SK-N-SH (cell line): ENCODE measurements at regions not wholly inside any gene's neighbourhood (a gene's known extent, or its start where the extent isn't known, plus 50 kb on each side); places are given as distances from the start of the nearest gene placed in this dataset.

Experiments used
- CTCF ChIA-PET: fragments of 300-600, 350-600 bp; formaldehyde crosslinking; extraction: SDS; loops from one replicate; lab custom pipeline; 2021; lab: Yijun Ruan, JAX
- POLR2A ChIA-PET: fragments of 350-600 bp; sonication (Branson Sonifier 250); formaldehyde crosslinking; extraction: SDS; loops from one replicate; lab custom pipeline; 2020; ENCODE audit warnings: antibody characterized with exemption, inconsistent platforms; lab: Yijun Ruan, JAX
- DNase-seq: peaks from one replicate; pipeline ENCODE4 v3.0.0; 2012
- H2AFZ ChIP-seq: fragments of 200-600 bp; sonication (generic); 2 replicates; pipeline ENCODE4 v1.8.1; 2016; ENCODE audit warnings: antibody characterized with exemption, mild to moderate bottlenecking, low read depth
- H3F3A ChIP-seq: fragments of 200-600 bp; sonication (generic); replicated peaks from 2 replicates; pipeline ENCODE3; 2016; ENCODE audit warnings: antibody characterized with exemption, mild to moderate bottlenecking; ENCODE audit not compliant: insufficient read depth
- H3K27ac ChIP-seq, 2 experiments: fragments of 200-500 bp in 1 of 2; fragments of 200-600 bp in 1 of 2; sonication (Bioruptor generic) in 1 of 2; sonication (generic), shearing (Covaris generic) in 1 of 2; 2 replicates each; pipeline versions ENCODE4 v1.5.1 to v1.6.1; 2014 to 2016; ENCODE audit warnings: low read depth in 2 of 2, inconsistent platforms in 1 of 2, low read length in 1 of 2, mild to moderate bottlenecking in 1 of 2, mixed read lengths in 1 of 2
- H3K27me3 ChIP-seq: fragments of 200-600 bp; sonication (generic), shearing (Covaris generic); 2 replicates; pipeline ENCODE4 v1.6.1; 2016; ENCODE audit warnings: mixed run types; ENCODE audit not compliant: insufficient read depth
- H3K36me3 ChIP-seq, 2 experiments: fragments of 200-500 bp in 1 of 2; fragments of 200-600 bp in 1 of 2; sonication (Bioruptor generic) in 1 of 2; sonication (generic) in 1 of 2; replicated peaks in 1 of 2; 2 replicates each; pipeline versions ENCODE3 to v1.5.1; 2014 to 2016; ENCODE audit warnings: low read length in 1 of 2, mild to moderate bottlenecking in 1 of 2; ENCODE audit not compliant: insufficient read depth in 2 of 2, control insufficient read depth in 1 of 2
- H3K4me1 ChIP-seq, 2 experiments: fragments of 200-500 bp in 1 of 2; fragments of 200-600 bp in 1 of 2; sonication (Bioruptor generic) in 1 of 2; sonication (generic), shearing (Covaris generic) in 1 of 2; 2 replicates each; pipeline versions ENCODE4 v1.5.1 to v1.6.1; 2014 to 2016; ENCODE audit warnings: low read depth in 1 of 2, low read length in 1 of 2, mixed run types in 1 of 2; ENCODE audit not compliant: insufficient read depth in 2 of 2, control insufficient read depth in 1 of 2
- H3K4me2 ChIP-seq: fragments of 200-600 bp; sonication (generic), shearing (Covaris generic); 2 replicates; pipeline ENCODE4 v1.6.1; 2017; ENCODE audit warnings: mixed run types
- H3K4me3 ChIP-seq, 2 experiments: fragments of 200-500 bp in 1 of 2; fragments of 200-600 bp in 1 of 2; sonication (Bioruptor generic) in 1 of 2; sonication (generic), shearing (Covaris generic) in 1 of 2; 2 replicates each; pipeline versions ENCODE4 v1.5.1 to v1.8.1; 2014 to 2016; ENCODE audit warnings: low read depth in 2 of 2, inconsistent platforms in 1 of 2, low read length in 1 of 2, mild to moderate bottlenecking in 1 of 2, mixed read lengths in 1 of 2, moderate library complexity in 1 of 2
- H3K79me2 ChIP-seq: fragments of 200-600 bp; sonication (generic); 2 replicates; pipeline ENCODE4 v1.8.1; 2017; ENCODE audit warnings: mild to moderate bottlenecking; ENCODE audit not compliant: insufficient read depth
- H3K9ac ChIP-seq: fragments of 200-600 bp; sonication (generic); 2 replicates; pipeline ENCODE4 v1.6.1; 2017; ENCODE audit warnings: mixed run types
- H3K9me2 ChIP-seq: fragments of 200-600 bp; sonication (generic); 2 replicates; pipeline ENCODE4 v1.6.1; 2017; ENCODE audit warnings: mixed run types
- H3K9me3 ChIP-seq: fragments of 200-600 bp; sonication (generic); 2 replicates; pipeline ENCODE4 v1.6.1; 2017; ENCODE audit warnings: mixed run types, mild to moderate bottlenecking, moderate library complexity
- H4K20me1 ChIP-seq: fragments of 200-600 bp; sonication (generic); 2 replicates; pipeline ENCODE4 v1.6.1; 2017; ENCODE audit warnings: mild to moderate bottlenecking, mixed run types; ENCODE audit not compliant: insufficient read depth
- ELF1 ChIP-seq: IDR thresholded peaks from 2 replicates; pipeline ENCODE4 v1.4.0; 2012
- EP300 ChIP-seq, 2 experiments: IDR thresholded peaks; 2 replicates each; pipeline versions ENCODE4 v1.4.0 to v1.6.1; 2012; ENCODE audit warnings: borderline replicate concordance in 1 of 2, low read depth in 1 of 2, low read length in 1 of 2
- EZH2phosphoT487 ChIP-seq: fragments of 200-600 bp; sonication (generic); IDR thresholded peaks from 2 replicates; pipeline ENCODE4 v1.6.1; 2017; ENCODE audit warnings: low read depth, mixed run types, mild to moderate bottlenecking, antibody characterized with exemption, moderate library complexity, borderline replicate concordance
- FOXM1 ChIP-seq: IDR thresholded peaks from 2 replicates; pipeline ENCODE4 v1.4.0; 2012; ENCODE audit warnings: low read depth, mild to moderate bottlenecking
- JUND ChIP-seq: IDR thresholded peaks from 2 replicates; pipeline ENCODE4 v1.4.0; 2012
- MAX ChIP-seq: IDR thresholded peaks from 2 replicates; pipeline ENCODE4 v1.4.0; 2012; ENCODE audit warnings: low read depth
- MEF2A ChIP-seq: IDR thresholded peaks from 2 replicates; pipeline ENCODE4 v1.4.0; 2012; ENCODE audit warnings: low read depth, borderline replicate concordance
- MXI1 ChIP-seq: IDR thresholded peaks from 2 replicates; pipeline ENCODE4 v1.6.1; 2012; ENCODE audit warnings: mild to moderate bottlenecking, low read depth, low read length, improper control_type of control experiment
- NFIC ChIP-seq: IDR thresholded peaks from 2 replicates; pipeline ENCODE4 v1.4.0; 2012; ENCODE audit warnings: borderline replicate concordance
- NRF1 ChIP-seq: IDR thresholded peaks from 2 replicates; pipeline ENCODE4 v1.6.1; 2012; ENCODE audit warnings: low read depth, mild to moderate bottlenecking, low read length
- POLR2AphosphoS5 ChIP-seq: IDR thresholded peaks from 2 replicates; pipeline ENCODE4 v1.6.1; 2012; ENCODE audit warnings: low read depth, low read length
- RCOR1 ChIP-seq: fragments of 150-350 bp; IDR thresholded peaks from 2 replicates; pipeline ENCODE4 v1.6.1; 2017; ENCODE audit warnings: antibody characterized with exemption, low read length
- RXRA ChIP-seq: IDR thresholded peaks from 2 replicates; pipeline ENCODE4 v1.4.0; 2012; ENCODE audit warnings: low read depth, mild to moderate bottlenecking, borderline replicate concordance
- SMC3 ChIP-seq: IDR thresholded peaks from 2 replicates; pipeline ENCODE4 v1.6.1; 2012; ENCODE audit warnings: low read depth, low read length, improper control_type of control experiment
- TAF1 ChIP-seq: IDR thresholded peaks from 2 replicates; pipeline ENCODE4 v1.6.1; 2012; ENCODE audit warnings: low read depth, mild to moderate bottlenecking, low read length, moderate library complexity, borderline replicate concordance
- TCF12 ChIP-seq: IDR thresholded peaks from 2 replicates; pipeline ENCODE4 v1.4.0; 2012
- USF2 ChIP-seq: fragments of 150-350 bp; IDR thresholded peaks from 2 replicates; pipeline ENCODE4 v1.6.1; 2017; ENCODE audit warnings: antibody characterized with exemption, low read length, low read depth, borderline replicate concordance
- YY1 ChIP-seq: IDR thresholded peaks from 2 replicates; pipeline ENCODE4 v1.4.0; 2012; ENCODE audit warnings: low read depth, mild to moderate bottlenecking
- WGBS: methylation state at CpG from one replicate; pipeline ENCODE4 v1.1.6; 2017; ENCODE audit warnings: low lambda C conversion rate; 5-methylcytosine and 5-hydroxymethylcytosine counted together
- TF ChIP-seq, protein P1 (sequence below): IDR thresholded peaks from 2 replicates; pipeline ENCODE4 v1.4.0; 2012; ENCODE audit warnings: low read depth, borderline replicate concordance
- TF ChIP-seq, protein P2 (sequence below): IDR thresholded peaks from 2 replicates; pipeline ENCODE4 v1.6.1; 2012; ENCODE audit warnings: mild to moderate bottlenecking, low read depth, low read length, moderate library complexity

DNA sequence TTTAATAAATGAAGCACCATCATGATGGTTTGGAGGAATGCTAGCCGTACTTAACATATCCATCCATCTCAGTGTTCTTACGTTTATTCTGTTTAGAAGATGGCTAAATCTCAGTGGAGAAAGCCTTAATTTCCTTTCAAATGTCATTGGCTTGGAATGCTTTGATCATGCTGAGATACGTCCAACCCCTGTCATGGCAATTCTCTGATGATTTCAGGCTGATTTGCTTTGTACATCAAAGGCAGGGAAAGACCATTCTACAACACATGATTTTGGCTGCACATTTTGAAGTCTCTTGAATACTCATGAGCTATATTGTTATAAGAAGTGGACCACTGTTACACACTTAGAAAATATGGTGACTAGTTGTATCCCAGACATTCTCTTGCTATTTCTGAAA, 1048.4 kb downstream of the MAT2B start:
- Histone ChIP-seq H3K27ac (no peak overlapping the region), H2AFZ (no peak overlapping the region), H3K9me2 (no peaks in the 10 kb centered on the region), H3K27me3 (no peaks in the 10 kb centered on the region), H4K20me1 (no peaks in the 10 kb centered on the region), H3K79me2 (no peaks in the 10 kb centered on the region), H3K4me2 (no peak overlapping the region), H3K4me3 (no peak overlapping the region), H3F3A (no peaks in the 10 kb centered on the region), H3K9me3 (no peaks in the 10 kb centered on the region), H3K4me1 (no peaks in the 10 kb centered on the region), H3K36me3 (no peaks in the 10 kb centered on the region), H3K9ac (no peak overlapping the region)
- no peak for DNase-seq
- POLR2A ChIA-PET, result no interaction called here
- WGBS, result 48% methylated on average over 3 of the region's 3 CpGs
- CTCF ChIA-PET, result interaction anchor here (1.4 to 2.0 kb wide), 2 partner anchors 13 to 119 kb away, joined by 4 to 6 read pairs; no protein-coding TSS in a partner anchor
- no peak for TF ChIP-seq TAF1
- no peak for TF ChIP-seq USF2
- TF ChIP-seq JUND, result no peak
- TF ChIP-seq, protein P1, sequence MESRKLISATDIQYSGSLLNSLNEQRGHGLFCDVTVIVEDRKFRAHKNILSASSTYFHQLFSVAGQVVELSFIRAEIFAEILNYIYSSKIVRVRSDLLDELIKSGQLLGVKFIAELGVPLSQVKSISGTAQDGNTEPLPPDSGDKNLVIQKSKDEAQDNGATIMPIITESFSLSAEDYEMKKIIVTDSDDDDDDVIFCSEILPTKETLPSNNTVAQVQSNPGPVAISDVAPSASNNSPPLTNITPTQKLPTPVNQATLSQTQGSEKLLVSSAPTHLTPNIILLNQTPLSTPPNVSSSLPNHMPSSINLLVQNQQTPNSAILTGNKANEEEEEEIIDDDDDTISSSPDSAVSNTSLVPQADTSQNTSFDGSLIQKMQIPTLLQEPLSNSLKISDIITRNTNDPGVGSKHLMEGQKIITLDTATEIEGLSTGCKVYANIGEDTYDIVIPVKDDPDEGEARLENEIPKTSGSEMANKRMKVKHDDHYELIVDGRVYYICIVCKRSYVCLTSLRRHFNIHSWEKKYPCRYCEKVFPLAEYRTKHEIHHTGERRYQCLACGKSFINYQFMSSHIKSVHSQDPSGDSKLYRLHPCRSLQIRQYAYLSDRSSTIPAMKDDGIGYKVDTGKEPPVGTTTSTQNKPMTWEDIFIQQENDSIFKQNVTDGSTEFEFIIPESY, result no peak
- TF ChIP-seq MAX, result no peak
- TF ChIP-seq SMC3, result no peak
- TF ChIP-seq EP300 (IDR thresholded peaks at IDR 0.05; ENCODE audit: borderline replicate concordance in 1 of 2, low read depth in 1 of 2, low read length in 1 of 2), result no peak
- TF ChIP-seq, protein P2, sequence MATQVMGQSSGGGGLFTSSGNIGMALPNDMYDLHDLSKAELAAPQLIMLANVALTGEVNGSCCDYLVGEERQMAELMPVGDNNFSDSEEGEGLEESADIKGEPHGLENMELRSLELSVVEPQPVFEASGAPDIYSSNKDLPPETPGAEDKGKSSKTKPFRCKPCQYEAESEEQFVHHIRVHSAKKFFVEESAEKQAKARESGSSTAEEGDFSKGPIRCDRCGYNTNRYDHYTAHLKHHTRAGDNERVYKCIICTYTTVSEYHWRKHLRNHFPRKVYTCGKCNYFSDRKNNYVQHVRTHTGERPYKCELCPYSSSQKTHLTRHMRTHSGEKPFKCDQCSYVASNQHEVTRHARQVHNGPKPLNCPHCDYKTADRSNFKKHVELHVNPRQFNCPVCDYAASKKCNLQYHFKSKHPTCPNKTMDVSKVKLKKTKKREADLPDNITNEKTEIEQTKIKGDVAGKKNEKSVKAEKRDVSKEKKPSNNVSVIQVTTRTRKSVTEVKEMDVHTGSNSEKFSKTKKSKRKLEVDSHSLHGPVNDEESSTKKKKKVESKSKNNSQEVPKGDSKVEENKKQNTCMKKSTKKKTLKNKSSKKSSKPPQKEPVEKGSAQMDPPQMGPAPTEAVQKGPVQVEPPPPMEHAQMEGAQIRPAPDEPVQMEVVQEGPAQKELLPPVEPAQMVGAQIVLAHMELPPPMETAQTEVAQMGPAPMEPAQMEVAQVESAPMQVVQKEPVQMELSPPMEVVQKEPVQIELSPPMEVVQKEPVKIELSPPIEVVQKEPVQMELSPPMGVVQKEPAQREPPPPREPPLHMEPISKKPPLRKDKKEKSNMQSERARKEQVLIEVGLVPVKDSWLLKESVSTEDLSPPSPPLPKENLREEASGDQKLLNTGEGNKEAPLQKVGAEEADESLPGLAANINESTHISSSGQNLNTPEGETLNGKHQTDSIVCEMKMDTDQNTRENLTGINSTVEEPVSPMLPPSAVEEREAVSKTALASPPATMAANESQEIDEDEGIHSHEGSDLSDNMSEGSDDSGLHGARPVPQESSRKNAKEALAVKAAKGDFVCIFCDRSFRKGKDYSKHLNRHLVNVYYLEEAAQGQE, result no peak
- TF ChIP-seq POLR2AphosphoS5, result no peak
- no peak for TF ChIP-seq NRF1
- TF ChIP-seq EZH2phosphoT487, result no peak
- TF ChIP-seq NFIC, result no peak
- no peak for TF ChIP-seq MXI1
- no peak for TF ChIP-seq RCOR1
- TF ChIP-seq YY1, result no peak
- TF ChIP-seq RXRA, result no peak
- no peak for TF ChIP-seq FOXM1
- TF ChIP-seq TCF12, result no peak
- no peak for TF ChIP-seq MEF2A
- no peak for TF ChIP-seq ELF1
